ENCODE measurements at regions not wholly inside any gene's neighbourhood (a gene's known extent, or its start where the extent isn't known, plus 50 kb on each side); places are given as distances from the start of the nearest gene placed in this dataset.

- no peak for DNase-seq
Observed at GRCh38 chr16:5556158-5556810, 458.7 kb upstream of the EEF2KMT start.

GRCh38 chr16:5551909-5552308 lies 454.3 kb upstream of the EEF2KMT start:
- DNase-seq = no peak

GRCh38 chr16:5549802-5550201 lies 452.2 kb upstream of the EEF2KMT start:
- DNase-seq = no peak

- DNase-seq = no peak
Observed at GRCh38 chr16:5541356-5541755, 443.8 kb upstream of the EEF2KMT start.

- DNase-seq = no peak
Observed at GRCh38 chr16:5537347-5537746, 439.8 kb upstream of the EEF2KMT start.

GRCh38 chr16:5533321-5533888 lies 435.8 kb upstream of the EEF2KMT start:
- DNase-seq = no peak

GRCh38 chr16:5527817-5528216 lies 430.2 kb upstream of the EEF2KMT start:
- no peak for DNase-seq

GRCh38 chr16:5526826-5527225 lies 429.2 kb upstream of the EEF2KMT start:
- DNase-seq = no peak

- DNase-seq = no peak
Observed at GRCh38 chr16:5523829-5524228, 426.2 kb upstream of the EEF2KMT start.

GRCh38 chr16:5516115-5516514 lies 418.5 kb upstream of the EEF2KMT start:
- DNase-seq = no peak

GRCh38 chr16:5512014-5512413 lies 414.4 kb upstream of the EEF2KMT start:
- DNase-seq = no peak

- DNase-seq = no peak
Observed at GRCh38 chr16:5510819-5511370, 413.3 kb upstream of the EEF2KMT start.

- DNase-seq = no peak
Observed at GRCh38 chr16:5509794-5510193, 412.2 kb upstream of the EEF2KMT start.

GRCh38 chr16:5509336-5509735 lies 411.7 kb upstream of the EEF2KMT start:
- no peak for DNase-seq

GRCh38 chr16:5508371-5508770 lies 410.8 kb upstream of the EEF2KMT start:
- no peak for DNase-seq

- no peak for DNase-seq
Observed at GRCh38 chr16:5506021-5506420, 408.4 kb upstream of the EEF2KMT start.

GRCh38 chr16:5505091-5505887 lies 407.7 kb upstream of the EEF2KMT start:
- DNase-seq = no peak

- no peak for DNase-seq
Observed at GRCh38 chr16:5504064-5504781, 406.6 kb upstream of the EEF2KMT start.

- DNase-seq = no peak
Observed at GRCh38 chr16:5502944-5503343, 405.3 kb upstream of the EEF2KMT start.

- DNase-seq = no peak
Observed at GRCh38 chr16:5502467-5502869, 404.9 kb upstream of the EEF2KMT start.

GRCh38 chr16:5500526-5500925 lies 402.9 kb upstream of the EEF2KMT start:
- DNase-seq = no peak

- DNase-seq = no peak
Observed at GRCh38 chr16:5498562-5498961, 401.0 kb upstream of the EEF2KMT start.

GRCh38 chr16:5496013-5496412 lies 398.4 kb upstream of the EEF2KMT start:
- no peak for DNase-seq

Measured in activated gamma-delta T cell treated with Interleukin-2 at 50 U/mL for 16 hours (primary cell).